ENCODE measurements at regions not wholly inside any gene's neighbourhood (a gene's known extent, or its start where the extent isn't known, plus 50 kb on each side); places are given as distances from the start of the nearest gene placed in this dataset.

GRCh38 chr14:81767266-81767995 is 233.8 kb upstream of the SEL1L start (continued):
- TF ChIP-seq ZFP69B (tag by site-specific recombination; IDR thresholded peaks at IDR 0.05) (no peak), ZNF19 (tag by site-specific recombination; IDR thresholded peaks at IDR 0.05; ENCODE audit: low read depth) (no peak), ZNF169 (tag by site-specific recombination; IDR thresholded peaks at IDR 0.05) (no peak), KLF16 (tag by site-specific recombination; IDR thresholded peaks at IDR 0.05) (no peak), KLF9 (tag by site-specific recombination; IDR thresholded peaks at IDR 0.05; ENCODE audit: low read depth) (no peak), ZNF223 (tag by site-specific recombination; IDR thresholded peaks at IDR 0.05) (no peak), ZNF530 (tag by site-specific recombination; IDR thresholded peaks at IDR 0.05; ENCODE audit: low read depth) (no peak), ZNF629 (tag by site-specific recombination; IDR thresholded peaks at IDR 0.05) (no peak), ZNF398 (tag by site-specific recombination; IDR thresholded peaks at IDR 0.05) (no peak), ZNF366 (tag by site-specific recombination; conservative IDR thresholded peaks at IDR 0.05) (no peak), ZSCAN5A (tag by site-specific recombination; IDR thresholded peaks at IDR 0.05) (no peak), ZNF274 (IDR thresholded peaks at IDR 0.05; ENCODE audit: low read length) (no peak), ZNF274 (tag by site-specific recombination; IDR thresholded peaks at IDR 0.05; ENCODE audit: borderline replicate concordance) (no peak)

- Histone ChIP-seq H3K4me1 (ENCODE audit: control insufficient read depth, insufficient read depth, low read length) (no peaks in the 10 kb centered on the region), H3K27ac (ENCODE audit: extremely low read depth, low read depth, low read length) (no peak overlapping the region), H3K36me3 (ENCODE audit: control insufficient read depth in 2 of 2, insufficient read depth in 1 of 2, low read length in 2 of 2) (no peaks in the 10 kb centered on the region), H3K9me3 (ENCODE audit: control insufficient read depth, insufficient read depth, low read depth, low read length) (no peaks in the 10 kb centered on the region), H3K4me3 (ENCODE audit: low read depth, low read length) (no peak overlapping the region)
- ChIA-PET CTCF (no interaction called here), POLR2A (no interaction called here)
- TF ChIP-seq ZNF621 (tag by site-specific recombination; IDR thresholded peaks at IDR 0.05) (no peak), KLF1 (tag by site-specific recombination; IDR thresholded peaks at IDR 0.05) (no peak), ZNF677 (tag by site-specific recombination; IDR thresholded peaks at IDR 0.05) (no peak), ZFP41 (tag by site-specific recombination; IDR thresholded peaks at IDR 0.05; ENCODE audit: borderline replicate concordance) (no peak), TRIM28 (IDR thresholded peaks at IDR 0.05; ENCODE audit: borderline replicate concordance, low read length) (no peak), KLF17 (tag by site-specific recombination; IDR thresholded peaks at IDR 0.05) (no peak), ZNF654 (tag by site-specific recombination; IDR thresholded peaks at IDR 0.05; ENCODE audit: low read depth) (no peak), ZNF670 (tag by site-specific recombination; IDR thresholded peaks at IDR 0.05; ENCODE audit: low read depth) (no peak), ZNF148 (tag by site-specific recombination; IDR thresholded peaks at IDR 0.05; ENCODE audit: borderline replicate concordance) (no peak), YY2 (tag by site-specific recombination; IDR thresholded peaks at IDR 0.05) (no peak), ELK4 (IDR thresholded peaks at IDR 0.05; ENCODE audit: borderline replicate concordance, low read depth, low read length) (no peak), ZNF18 (tag by site-specific recombination; IDR thresholded peaks at IDR 0.05) (no peak), ATF2 (tag by site-specific recombination; IDR thresholded peaks at IDR 0.05; ENCODE audit: low read depth) (no peak)
These were observed 238.1 kb upstream of the SEL1L start for GRCh38 chr14:81771651-81772275.
